HG03439 (cell line): ENCODE measurements at regions not wholly inside any gene's neighbourhood (a gene's known extent, or its start where the extent isn't known, plus 50 kb on each side); places are given as distances from the start of the nearest gene placed in this dataset.

ENCODE experiments used
- ATAC-seq: cut with Tn5 transposase; IDR thresholded peaks from one replicate; pipeline ENCODE4 v1.9.1; 2021; ENCODE audit warnings: mild to moderate bottlenecking, moderate library complexity; ENCODE audit not compliant: unreplicated experiment

DNA sequence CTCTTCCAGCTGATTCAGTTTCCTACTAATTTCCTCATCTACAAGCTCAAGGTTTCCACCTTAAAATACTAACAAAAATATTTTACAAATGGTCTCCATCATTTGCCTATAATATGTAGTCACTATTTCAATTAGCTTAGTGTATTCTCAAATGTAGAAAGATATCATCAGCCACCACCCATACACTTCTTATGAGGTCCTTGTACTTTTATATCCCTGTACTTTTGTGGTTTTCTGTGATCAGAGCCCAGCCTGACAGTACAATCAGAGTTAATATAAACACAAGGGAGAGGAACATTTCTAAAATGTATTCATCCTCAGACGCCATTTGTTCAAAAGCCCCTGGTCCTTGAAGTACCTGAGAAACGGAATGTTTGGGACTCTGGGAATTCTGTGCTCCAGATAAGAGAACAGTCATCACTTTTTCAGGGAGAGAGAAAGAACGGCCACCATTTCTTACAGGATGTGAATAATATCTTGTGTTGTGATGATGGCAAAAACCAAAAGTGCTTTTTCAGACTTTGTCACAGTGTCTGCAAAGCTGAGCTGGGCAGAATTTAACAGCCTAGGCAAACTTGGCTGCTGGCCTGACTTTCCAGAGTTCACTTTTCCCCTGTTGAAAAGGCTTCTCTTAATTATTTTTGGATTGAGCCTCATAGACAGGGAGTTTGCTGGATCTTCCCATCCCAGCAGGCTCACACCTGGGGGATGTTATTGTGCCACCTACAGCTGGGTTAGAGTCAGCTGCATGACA, 361.7 kb upstream of the ACVR2A start:
- no peak for ATAC-seq

DNA sequence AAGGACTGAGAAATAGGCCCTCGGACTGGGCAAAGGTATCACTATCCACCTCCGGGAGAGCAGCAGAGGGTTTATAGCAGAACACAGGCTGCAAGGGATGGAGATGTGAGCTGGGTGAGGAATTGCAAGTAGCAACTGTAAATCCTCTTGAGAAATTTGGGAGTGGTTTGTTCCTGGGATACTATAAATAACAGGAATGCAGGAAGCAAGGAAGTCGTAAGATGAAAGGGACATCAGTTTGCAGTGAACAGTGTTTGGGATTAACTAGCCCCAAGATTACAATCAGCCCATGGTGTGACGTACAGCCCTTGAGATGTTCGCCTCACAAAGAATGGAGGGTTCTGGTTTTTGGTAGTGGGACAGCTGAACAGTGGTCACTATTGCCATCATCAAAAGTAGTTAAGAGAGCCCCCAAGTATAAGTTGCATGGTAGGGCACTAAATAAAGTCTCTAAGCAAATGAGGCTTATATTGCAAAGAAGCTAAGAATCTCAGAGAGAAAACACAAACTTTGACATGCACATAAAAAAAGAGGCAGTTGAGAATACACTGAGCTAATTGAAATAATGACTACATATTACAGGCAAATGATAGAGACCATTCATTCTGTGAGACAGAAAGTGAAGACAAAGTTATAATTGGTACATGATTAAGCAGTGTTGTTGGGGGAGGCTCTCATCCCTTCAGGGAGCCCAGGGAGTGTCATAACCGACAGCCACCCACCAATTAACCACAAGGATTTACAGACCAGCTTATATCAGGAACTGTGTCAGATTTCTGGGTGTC, 362.5 kb upstream of the ACVR2A start:
- ATAC-seq, result no peak

DNA sequence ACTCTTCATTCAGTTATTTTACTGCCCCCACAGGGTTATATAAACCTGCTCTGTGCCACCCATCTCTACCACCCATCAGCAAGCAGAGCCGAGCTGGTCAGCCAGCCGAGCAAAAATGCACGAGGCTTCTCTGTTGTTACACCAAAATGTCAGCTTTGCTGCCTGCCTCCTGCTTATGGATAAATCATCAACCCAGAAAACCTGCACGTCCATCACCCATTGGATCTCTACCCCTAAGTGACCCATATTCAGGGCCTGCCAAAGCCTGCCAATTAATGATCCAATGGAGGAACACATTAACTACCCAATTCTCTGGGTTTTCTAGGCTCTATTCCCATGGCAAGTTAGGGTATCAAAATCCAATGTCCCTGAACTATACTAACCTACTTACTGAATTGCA, 365.5 kb upstream of the ACVR2A start:
- ATAC-seq, result no peak

DNA sequence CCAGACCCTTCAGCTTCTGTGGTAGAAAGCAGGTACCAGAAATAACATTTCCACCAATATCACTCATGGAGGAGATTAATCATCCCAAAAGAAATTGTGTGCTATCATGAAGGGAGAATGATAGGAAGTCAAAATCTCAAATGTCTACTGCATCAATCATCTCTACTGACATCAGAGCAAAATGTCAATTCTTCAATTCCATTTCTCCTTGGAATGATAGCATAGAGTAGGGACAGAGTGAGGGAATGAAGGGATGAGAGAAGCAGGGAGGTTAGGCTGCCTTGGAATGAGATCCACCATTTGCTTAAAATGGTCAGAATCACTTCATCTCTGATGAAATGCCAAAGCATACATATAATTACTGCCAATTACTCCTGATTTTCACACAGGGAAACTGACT, 371.8 kb upstream of the ACVR2A start:
- no peak for ATAC-seq

DNA sequence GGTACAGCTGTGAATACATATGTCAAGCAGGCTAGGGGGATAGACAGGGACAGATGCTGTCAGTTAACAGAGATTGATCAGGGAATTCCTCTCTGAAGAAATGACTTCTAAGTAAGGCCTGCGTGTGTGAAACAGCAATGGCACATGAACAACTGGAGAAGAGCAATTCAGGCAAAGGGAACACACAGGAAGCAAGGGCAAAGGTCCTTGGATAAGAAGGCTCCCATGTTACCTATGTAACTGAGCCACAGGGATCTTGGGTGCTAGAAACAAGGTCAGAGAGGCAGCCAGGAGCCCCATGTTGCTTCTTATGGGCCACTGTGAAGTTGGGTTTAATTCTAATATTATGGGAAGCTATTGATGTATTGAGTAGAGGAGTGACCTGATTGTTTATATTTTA, 373.7 kb upstream of the ACVR2A start:
- ATAC-seq, result no peak

DNA sequence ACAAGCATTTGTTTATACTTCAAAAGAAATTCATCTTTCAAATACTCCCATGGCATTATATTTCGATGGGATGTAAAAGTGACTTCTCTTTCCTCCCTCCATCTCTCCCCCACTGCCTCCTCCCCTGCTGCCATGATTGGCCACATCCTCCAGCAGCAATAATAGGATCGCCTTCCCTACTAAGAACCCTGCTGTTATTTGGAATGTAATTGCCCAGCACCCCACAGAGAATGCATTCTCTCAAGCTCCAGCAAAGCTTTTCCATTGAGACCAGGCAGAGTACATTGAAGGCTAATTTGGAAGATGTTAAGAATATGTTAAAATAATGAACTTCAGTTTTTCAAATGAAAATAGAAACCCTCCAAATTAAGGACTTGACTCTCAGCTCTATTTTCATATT, 375.4 kb upstream of the ACVR2A start:
- no peak for ATAC-seq

DNA sequence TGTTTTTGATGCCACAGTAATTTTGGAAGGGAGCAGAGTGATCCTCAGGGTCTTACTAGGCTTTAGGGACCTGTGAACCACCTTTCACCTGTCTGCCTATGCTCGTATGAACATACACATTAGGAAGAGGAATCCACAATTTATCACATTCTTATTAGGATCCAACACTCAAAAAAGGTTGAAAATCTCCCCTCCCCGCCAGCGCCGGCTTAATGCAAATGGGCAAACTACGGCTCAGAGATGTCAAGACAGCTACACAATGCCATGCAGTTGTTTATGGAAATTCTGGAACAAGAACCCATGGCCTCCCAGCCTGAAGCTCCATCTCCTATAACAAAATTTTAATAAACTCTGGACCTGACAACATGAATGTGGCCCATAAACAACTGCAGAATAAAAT, 375.9 kb upstream of the ACVR2A start:
- ATAC-seq, result no peak

DNA sequence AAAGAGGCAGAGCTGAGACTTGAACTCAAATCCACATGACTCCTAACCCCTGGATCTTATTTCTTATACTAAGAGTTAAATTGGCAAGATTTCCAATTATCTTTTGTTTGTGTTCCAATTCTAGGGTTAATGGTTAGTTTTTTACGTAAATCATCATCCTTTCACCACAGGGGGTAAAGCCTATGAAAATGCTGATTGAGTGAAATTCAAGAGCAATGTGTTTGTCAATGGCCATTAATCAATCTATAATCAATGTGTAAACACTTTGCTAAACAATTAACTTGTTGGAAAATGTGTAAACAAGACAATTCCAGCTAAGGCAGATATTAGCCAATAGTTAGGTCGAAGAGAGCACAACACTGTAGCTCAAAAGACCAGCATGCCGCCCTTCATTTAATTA, 376.5 kb upstream of the ACVR2A start:
- no peak for ATAC-seq

DNA sequence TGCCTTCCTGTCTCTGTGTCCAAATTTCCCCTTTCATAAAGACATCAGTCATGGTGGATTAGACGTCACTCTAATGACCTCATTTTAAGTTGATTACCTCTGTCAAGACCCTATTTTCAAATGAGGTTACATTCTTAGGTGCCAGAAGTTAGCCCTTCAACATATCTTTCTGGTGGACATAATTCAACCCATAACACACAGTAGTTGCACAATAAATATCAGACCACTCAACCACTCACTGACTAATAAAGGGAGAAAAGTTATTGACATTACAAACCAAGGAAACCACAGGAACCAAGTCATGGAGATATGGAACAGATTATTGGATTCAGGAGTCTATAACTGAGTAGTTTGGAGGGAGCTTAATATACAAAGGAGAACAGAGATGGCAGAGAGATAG, 377.4 kb upstream of the ACVR2A start:
- ATAC-seq, result no peak

DNA sequence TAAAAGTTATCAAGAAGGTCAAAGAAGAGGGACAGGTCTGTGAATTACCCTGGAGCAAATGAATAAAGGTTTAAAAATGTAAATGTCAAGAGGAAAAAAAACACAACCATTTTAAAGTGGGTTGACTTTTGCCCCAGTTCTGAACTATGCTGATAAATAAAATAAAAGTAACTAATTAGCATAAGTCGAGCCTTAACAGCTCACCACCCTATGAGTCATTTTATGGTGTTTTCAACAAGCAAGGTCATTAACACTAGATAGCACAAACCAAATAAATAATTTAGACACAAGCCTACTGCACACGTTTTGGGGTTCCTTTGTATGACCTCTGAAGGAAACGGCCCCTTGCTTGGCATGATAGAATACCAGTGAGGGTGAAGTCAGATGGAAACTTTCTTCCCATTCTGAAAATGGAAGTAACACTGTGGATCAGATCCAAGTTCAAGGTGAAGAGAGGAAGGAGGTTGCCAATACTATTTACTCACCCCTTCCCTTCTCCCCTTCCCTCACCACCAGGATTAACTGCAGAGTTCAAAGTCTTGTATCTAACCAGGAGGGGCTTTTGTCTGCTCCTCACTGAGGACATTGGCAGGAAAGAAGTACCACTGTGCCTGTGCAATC, 380.0 kb upstream of the ACVR2A start:
- no peak for ATAC-seq

DNA sequence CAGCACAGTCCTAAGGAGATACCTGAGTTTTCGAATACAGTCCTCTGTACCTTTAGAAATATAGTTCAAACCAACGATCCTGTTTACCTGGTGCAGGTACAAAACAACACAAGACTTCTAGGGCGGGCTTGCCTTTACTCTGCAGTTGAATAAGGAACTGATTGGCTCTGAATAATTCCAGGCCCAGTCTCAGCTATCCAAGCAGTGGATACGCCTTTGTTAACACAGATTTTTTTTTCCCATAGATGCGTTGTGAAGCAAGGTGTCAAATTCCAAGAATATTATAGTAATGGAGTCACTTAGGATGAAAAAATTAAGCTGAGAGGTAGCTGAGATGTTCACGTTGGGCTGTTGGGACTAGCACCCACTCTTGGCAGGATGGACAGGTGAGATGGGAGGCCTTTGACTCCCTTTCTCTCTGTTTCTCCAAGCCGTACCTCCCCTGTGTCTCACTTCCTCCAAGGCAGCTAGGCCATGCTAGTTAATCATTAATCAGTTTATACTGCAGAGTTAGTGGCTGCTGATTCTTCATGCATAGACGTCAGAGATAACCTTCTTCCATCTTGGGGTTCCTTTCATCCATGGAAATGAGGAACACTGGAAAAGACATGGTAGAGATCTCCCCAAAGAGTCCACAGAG, 380.8 kb upstream of the ACVR2A start:
- ATAC-seq, result no peak

DNA sequence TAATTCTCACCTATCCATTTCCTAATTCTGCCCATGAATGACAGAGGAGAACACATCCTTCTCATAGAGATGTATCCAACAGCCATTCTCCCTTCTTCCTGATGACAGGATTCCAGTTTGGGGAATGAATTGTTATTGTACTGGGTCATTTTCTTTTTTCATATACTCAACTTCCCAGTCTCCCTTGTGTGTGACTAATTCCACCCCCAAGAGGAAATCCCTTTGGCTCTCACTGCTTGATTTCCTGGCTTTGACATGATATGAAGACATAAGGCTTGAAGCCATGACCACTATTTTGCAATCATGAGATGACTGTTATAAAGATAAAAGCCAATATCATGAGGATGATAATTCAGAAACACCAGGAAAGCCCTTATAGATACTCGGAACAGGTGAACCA, 384.7 kb upstream of the ACVR2A start:
- no peak for ATAC-seq

DNA sequence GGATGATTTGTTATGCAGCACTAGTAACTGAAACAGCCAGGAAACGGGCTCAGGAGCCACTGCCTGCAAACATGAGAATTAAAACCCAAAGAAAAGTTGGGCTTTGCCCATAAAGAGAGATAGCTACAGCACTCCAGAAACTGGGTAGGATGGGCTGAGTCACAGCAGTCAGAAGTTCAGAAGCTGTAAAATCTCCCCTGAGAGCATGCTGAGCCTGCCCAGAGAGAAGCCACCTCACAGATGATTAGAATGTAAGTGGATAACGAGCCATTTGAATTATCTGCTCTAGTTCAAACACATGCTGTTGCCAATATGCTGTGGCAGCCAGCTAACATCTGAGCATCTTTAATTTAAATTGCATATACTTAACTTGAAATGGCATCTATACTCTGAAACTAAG, 388.1 kb upstream of the ACVR2A start:
- ATAC-seq, result no peak

DNA sequence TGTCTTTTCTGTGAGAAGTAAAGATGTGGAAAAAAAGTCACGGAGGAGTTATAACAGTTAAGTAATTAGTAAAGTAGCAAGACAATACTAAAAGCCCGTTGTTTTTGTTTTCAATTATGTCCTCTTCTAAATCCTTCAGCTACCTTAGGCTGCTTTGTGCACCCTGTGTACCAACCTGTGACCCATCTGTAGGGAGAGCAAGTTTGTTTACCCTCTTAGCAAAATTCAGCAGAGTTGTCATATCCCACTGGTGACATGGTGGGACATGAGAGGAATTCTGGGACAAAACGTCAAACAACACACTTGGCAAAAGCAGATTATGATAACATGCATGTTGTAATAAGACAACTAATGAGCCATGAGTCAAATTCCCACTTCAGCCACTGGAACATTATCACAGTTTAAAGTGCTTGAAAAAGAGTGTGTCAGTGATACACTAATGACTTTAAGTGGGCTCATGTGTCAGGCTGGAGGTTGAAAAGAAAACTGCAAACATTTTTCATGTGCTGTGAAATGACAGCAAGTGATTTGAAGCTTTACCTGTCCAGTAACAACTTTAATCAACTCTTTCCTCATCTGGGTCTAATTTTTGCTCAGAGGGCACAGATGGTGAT, 392.8 kb upstream of the ACVR2A start:
- no peak for ATAC-seq

DNA sequence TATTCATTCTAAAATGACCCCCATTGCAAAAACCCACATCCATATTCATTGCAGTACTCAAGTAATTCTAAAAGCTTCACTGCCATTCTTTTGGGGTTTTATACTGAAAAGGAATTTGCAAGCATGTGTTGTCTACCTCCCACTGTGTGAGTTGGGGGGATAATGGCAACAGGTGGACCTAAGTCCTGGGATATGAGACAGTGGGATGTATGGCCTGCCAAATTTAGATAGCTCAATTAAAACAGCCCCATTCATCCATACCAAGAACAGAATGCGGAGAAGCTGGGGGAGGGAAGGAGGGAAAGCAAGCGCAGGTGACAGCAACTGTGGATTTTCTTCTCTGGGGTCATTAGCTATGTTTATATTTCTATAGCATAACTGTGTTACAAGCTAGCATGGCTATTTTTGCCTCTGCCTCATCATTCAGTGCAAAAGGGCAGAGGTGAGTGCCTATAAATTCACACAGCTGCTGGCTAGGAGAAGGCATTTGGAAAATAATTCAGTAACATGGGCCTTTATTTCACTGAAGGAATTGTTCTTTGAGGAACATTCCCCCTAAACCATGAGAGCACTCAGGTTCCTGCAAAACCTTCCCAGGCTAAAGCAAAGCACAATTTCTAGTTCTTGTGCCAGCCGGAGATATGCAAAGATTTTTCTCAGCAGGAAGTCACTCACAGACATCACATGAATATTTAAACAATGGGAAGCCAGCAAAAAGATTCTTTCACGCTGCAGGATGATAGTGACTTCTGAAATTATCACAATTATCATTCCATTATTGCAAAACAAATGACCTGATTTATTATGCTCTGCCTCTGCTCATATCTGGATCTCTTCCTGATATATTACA, 393.9 kb upstream of the ACVR2A start:
- no peak for ATAC-seq

DNA sequence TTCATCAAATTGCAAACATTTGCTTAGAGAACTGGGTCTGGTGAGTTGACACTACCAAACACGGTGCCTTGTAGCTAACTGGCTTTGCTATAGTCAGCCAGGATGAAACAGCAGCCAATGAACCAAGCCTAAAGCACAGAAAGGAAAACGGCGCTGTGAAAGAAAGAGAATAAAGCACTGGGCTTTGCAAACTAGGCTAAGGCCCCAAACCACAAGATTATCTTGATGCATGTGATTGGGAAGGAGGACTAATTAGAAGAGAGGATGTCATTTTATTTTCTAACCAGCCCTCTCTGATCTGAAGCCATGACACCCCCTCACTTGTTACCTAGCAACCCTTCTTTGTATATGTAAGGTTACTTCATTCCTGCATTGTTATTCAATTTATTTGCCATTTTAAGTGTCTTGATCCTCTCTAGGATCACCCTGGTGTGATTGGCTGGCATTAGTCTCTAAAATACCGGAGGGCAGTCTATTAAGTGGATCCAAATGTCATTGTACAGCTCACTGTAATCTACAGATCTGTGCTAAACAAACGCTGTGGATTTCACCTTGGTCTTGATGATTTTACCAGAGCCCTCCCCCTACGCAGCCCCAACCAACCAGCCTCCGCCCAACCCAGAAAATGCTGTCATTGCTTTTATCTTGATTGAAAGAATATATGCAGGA, 395.4 kb upstream of the ACVR2A start:
- no peak for ATAC-seq

DNA sequence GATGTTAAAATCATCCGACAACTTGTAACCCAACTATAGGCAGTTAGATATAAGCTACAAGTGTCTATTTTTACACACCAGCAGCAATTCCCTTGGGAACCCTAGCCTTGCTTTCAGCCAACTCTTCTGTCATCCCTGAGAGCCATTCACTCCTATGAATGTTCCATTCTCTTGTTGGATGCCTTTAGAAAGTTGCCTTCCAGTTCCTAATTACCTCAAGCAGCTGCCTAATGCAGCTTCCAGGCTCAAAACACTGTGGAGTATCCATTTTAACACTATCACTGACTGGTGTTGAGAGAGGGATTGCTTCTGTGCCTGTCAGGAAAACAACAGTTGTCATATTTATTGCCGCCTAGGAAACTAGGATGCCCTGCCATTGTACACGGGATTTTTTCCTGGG, 402.0 kb upstream of the ACVR2A start:
- ATAC-seq, result no peak

DNA sequence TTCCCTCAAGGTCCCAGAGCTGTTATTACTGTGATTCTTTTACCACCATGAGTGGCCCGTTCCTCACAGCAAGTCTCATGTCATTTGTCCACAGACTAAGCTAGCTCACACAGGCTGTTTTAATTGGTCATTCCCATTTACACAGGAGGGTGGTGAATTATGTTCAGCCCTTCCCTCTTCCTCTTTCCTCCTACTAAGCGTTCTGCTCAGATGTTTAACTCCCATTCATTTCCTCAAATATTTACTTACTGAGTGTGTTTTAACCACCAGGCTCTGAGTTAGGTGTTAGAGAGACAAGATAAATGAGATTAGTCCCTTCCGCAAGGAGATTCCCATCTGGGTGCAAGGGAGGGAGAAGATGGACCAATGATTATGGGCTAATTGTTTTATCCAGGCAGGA, 403.6 kb upstream of the ACVR2A start:
- ATAC-seq, result no peak

DNA sequence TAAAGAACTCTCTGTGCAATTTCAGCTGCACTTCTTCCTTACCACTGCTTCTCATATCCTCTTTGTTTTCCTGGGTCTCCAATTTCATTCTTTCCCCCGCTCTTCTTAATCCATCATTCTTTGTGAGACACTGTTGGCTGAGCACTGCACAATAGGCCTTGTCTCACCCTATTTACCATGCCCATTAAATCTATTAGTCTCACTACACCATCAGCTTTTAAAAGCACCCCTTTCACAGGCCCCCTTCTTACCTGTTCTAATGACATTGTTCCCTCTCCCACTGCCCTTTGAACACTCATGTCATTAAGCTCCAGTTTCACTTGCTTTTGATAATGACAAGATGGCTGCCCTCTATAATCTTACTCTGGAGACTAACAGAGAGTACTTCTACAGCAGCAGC, 404.1 kb upstream of the ACVR2A start:
- ATAC-seq, result no peak

DNA sequence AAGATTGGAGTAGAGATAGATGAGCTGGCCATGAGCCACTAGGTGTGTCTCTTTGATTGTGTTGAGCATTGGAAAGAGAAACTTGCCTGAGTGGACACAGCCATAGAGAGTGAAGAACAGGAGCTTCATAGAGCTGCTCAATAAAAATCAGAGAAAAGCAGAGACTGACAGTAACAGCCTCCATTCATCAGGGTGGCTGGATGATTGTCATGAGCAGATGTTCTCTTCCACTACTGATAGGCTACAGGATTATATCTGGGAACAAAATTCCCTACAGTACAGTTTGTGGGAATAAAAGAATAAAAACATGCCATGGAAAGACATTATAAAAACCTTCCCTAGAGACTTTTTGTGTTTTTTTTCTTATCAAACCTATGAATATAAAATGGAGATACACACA, 404.8 kb upstream of the ACVR2A start:
- no peak for ATAC-seq
